ENCODE measurements at regions not wholly inside any gene's neighbourhood (a gene's known extent, or its start where the extent isn't known, plus 50 kb on each side); places are given as distances from the start of the nearest gene placed in this dataset.

DNA sequence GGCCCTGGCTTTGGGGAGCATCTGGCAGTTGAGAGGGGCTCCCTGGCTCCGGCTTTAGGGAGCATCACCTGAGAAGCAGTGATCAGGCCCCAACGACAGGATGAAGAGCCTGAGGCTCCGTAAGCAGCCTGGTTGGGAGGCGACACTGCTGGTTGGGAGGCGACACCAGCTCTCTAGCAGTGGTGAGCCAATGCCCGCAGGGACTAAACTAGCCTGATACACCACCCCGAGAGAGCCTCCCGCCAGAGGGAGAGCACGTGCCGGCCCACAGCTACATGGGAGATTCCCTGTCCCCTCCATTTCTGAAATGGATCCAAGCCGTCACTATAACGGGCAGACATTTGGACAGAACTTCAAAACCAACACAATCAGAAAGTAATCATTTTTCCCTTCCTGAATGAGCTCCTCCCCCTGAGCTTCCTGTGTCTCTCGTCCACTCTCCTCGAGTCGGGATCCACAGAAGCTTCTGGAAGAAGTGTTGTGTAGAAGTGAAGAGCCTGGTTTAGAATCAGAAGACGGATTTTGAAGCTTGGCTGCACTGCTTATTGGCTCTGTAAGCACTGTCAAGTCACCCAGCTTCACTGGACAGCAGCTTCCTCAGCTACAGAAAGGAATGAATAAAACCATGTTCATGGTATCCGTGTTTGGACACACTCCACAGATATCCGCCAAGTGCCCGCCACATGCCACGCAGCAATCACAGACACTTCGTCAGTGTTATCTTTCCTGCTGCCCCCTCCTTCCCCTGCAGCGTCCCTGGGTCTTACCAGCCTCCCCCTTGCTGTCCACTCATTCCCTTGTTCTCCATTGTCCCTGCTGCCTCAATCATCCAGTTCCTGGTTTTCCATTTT is 199.6 kb downstream of the TTLL2 start:
- no peak for DNase-seq

DNA sequence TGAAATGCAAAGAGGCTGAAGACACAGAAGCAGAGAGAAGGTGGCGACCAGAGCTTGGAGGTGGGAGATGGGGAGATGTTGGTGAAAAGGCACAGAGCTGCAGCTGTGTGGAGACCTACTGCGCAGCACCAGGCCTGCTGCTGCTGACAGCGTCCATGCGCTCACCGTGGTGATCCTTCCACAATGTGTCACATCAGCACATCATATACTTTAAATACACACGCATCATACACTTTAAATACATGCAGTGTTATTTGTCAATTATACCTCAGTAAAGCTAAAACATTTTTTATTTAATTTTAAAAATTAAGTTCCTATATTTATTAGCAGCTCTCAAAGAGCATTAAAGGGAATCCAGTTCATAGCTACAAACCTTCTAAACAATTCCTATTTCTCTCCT is 200.9 kb downstream of the TTLL2 start:
- DNase-seq: no peak

DNA sequence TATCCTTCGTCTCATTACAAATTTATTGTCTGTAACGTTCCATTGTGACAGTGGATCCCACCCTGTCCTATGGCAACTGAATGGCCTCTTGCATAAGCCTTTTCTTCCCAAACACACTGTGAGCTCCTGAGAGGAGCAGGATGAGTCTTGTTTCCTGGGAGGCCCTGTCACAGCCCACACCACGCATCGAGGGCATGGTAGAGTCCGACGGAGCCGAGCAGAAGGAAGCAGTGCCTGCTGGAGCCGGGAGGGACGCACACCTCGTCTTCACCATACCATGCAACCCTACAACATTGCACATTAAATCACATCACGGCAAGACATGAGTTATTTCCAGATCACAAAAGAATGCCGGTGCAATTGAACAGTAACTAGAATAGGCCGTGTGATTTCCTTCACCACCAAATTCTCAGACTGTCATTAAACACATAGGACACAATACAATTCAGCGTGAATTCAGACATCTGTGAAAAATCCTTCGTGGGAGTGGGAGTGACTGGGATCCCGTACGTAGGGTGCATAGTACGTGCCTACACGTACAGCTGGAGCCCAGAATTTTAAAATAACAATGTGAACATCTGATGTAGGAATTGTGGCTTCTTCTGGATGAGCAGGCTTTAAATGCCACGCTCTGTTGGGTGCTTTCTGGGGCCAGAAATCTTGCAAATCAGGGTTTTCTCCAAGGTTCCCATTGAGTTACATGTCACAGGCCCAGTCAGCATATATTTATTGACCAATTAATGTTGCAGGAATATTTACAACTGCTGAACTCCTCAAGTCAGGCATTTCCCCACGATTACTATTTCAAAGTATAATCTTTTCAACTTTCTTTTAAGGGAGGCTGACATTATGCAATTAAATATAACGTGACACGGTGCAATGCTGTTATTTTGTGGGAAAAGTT is 201.8 kb downstream of the TTLL2 start:
- DNase-seq: no peak

DNA sequence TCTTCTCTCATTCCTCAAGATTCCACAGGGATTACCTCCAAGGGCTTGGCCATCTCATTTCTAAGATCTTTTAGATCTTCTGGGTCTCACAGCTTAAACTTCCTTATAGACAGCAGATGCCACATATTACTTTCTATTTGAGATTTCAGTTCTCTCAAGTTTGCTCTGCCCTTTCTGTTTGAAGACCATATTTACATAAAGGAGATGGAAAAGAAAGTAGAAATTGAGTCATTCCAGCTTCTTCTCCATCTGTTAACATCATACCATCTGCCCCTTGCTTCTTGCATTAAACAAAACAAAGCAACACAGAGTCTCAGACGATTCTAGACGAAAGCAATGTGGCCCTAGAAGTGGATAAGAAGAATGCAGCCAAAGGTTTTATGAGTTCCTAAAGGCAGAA is 203.4 kb downstream of the TTLL2 start:
- no peak for DNase-seq

DNA sequence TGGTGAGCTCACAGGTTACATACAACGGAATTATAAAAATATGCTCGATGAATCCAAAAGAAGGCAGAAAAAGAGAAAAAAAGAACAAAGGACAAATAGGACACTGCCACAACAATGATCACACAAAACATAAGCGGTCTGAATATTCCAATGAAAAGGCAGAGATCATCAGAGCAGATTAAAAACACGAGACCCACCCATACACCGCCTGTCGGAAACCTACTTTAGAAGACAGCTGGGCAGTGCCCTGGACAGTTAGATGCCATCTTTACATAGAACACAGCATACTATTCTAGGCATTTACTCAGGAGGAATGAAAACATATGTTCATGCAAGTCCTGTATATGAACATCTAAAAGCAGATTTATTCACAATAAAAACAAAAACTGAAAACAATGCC is 204.1 kb downstream of the TTLL2 start:
- no peak for DNase-seq

DNA sequence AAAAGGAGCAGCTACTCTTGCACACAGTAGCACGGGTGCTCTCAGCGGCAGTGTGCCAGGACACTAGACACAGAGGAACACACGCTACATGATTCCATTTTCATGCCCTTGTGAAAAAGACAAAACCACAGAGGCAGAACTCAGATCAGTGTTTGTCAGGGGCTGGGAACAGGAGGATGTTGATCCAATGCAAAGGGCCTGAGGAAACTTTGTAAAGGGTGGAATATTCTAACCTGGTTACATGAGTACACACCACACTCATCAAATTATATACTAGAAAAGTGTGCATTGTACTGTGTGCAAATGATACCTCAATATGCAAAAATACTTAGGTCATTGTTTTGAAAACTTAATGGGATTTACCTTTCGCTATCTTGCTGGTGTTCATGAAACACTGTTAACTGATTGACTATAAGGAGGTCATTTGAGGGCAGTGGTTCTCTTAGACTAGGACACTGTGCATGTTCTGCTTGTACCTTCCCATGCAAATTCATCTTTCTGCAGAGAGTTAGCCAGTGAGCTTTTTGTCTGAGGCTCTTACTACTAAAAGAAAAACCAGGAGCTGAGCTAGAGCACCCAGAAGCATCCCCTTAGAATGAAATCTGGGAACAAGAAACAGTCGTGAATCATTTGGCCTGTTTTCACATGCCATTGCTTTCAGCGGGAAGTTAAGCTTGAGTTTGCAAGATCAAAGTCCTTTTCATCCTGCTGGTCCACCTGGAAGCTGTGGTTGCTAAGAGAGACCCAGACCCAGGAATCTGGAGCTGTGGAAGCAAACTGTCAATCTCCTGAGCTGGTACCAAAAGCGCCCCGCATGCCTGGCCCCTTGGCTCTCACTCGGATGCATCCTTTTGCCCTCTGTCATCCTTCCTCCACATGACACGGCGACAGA is 204.8 kb downstream of the TTLL2 start:
- DNase-seq: peak; percentile 72

DNA sequence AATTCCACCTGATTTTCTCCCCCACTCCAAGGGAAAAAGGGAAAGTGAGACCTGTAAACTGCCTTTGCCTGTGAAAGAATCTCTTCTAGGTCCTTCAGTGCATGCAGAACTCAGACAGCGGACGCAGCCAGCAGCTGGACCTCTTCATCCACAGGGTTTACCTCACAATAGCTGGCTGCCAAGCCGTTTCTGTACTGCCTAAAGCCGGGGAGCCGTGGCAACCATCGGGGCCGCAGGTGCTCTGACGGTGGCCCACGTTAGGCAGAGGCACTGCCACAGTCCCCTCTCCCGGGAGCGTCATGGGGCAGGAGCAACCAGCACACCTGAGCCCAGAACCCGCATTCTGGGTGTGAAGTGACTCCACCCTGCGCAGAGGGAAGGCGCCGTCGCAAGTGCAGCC is 206.1 kb downstream of the TTLL2 start:
- DNase-seq: no peak

DNA sequence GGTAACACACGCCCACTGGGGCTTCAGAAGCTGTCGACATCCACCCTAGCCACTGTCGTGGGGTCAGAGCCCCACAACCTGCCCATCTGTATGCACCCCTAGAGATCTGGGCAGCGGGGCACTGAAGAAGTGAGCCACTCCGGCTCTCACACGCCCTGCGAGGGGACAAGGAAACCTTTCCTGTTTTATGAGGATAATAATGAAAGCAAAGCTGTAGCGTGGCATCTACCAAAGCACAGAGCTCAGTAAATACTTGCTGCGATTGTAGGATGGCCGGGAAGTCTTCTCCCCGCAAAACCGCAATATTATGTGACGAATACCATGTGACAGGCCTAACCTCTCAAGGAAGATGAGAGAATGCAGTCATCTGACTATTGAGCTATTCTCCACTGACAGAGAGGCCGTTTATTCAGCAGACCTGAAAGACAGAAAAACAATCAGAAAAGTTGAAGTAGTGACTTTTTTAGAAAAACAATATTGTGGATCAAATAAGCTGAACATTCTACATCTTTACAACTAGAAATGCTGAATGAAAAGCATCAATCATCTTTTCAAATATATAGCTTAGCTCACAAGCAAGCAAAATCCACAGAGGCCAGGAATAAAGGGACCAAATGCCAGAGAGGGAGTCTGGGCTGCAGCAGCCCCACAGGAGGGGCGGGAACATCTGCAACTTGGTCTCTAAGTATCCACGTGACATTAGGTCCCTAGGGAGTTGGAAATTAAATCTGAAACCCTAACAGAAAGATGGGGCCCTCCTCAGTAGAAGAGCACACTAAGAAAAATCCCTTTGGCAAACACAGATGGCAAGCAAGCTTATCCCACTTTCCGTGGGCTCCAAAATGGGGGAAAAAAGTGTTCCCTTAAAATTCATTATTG is 207.8 kb downstream of the TTLL2 start:
- DNase-seq: peak; percentile 49

DNA sequence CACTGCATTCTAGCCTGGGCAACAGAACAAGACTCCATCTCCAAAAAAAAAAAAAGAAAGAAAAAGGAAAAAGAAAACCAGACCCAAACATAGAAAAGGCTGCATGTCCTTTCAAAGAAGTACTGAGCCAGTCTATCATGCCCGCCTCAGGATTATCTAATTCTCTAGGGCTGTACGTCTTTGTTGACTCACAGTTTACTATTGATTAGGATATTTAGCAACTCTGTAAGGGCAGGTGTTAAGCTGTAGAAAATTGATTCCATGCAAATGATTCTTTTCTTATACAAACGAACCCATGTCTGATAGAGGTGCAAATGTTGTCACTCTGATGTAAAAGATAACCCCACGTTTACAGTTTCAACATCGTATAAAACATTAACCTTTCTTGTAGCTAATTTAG is 209.0 kb downstream of the TTLL2 start:
- peak; percentile 64 for DNase-seq

DNA sequence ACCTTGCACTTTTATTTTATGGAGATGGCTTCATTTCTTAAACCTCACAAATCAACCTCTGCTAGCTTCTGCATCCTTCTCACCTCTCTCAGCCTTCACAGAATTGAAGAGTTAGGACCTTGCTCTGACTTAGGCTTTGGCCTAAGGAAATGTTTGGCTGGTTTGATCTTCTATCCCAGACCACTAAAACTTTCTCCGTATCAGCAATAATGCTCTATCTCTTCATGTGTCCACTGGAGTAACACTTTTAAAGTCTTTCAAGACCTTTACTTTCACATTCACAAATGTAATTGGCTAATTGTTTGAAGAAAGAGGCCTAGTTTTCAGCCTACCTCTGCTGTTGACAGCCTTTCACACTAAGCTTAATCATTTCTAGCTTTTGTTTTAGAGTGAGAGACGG is 212.9 kb downstream of the TTLL2 start:
- DNase-seq: no peak

DNA sequence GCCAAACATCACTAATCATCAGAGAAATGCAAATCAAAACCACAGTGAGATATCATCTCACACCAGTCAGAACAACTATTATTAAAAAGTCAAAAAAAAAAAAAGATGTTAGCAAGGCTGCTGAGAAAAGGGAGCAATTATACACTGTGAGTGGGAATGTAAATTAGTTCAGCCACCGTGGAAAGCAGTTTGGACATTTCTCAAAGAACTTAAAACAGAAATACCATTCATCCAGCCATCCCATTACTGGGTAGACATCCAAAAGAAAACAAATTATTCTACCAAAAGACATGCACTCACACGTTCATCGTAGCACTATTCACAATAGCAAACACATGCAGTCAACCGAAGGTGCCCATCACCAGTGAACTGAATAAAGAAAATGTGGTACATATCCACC is 213.9 kb downstream of the TTLL2 start:
- DNase-seq: peak; percentile 76

DNA sequence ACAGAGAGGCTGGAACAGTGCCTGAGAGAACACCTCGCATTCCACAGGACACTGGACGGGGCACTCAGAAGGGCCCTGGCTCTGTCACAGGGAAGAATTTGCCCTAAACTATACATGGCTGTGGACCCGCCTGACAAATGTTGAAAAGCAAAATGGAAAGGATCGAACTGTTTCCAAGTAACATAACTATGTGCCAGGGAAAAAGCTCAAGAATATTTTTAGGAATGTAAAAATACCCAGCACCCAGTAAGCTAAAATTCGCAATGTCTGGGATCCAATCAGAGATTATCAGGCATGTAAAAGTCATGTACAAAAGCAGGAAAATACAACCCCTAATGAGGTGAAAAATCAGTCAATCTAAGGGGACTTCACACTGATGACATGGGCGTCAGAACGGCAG is 215.9 kb downstream of the TTLL2 start:
- DNase-seq: no peak

DNA sequence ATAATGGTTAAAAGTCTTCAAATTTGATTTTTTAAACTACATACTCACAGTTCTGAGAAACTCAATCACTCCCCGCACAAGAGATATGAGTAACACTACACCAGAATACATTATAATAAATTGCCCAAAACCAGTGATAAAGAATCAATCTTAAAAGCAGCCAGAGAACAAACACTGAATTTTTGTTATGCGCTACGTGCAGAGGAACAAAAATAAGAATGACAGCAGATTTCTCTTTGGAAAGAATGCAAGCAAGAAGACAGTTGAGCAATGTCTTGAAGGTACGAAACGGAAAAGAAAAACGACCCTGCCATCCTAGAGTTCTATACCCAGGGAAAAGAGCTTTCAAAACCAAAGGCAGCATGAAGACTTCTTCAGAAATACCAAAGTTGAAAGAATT is 216.7 kb downstream of the TTLL2 start:
- DNase-seq: no peak

DNA sequence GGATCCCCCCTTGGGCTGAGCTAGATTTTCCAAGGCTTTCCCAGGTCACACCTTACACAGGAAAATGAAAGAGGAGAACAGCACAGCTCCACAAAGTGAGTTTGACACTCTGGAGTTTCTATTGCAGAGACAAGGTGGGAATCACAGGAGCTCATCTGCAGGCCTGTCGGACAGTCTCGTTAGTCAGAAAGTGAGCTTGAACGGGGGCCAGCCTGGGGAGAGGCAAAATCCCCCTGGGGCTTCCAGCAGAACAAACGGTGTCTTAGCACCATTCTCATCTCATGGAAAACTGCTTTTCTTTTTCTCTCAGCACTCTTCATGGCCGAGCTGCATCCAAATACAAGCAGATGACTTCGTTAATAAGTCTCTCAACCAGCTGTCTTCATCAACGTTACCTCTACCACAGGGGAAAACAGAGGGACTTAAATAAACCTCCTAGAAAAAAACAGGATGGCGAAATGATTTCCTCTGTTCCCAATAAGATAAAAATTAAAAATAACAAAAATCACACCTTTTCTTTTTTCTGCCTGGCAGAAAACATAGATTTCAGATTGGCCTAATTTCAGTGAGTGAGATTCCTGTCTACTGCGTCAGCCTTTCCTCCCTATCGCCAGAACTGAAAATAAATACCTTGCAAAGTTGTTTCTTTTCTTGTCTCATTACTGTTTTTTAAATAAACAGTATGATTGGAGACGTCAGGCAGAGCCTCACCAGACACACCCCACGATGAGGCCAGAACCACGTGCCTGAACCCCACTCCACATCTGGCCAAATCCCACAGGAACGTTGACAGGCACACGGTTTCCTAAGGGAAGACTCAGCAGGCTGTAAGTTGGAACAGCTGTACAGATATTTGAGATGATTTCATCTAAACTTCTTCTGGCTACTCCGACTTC is 219.0 kb downstream of the TTLL2 start:
- no peak for DNase-seq

DNA sequence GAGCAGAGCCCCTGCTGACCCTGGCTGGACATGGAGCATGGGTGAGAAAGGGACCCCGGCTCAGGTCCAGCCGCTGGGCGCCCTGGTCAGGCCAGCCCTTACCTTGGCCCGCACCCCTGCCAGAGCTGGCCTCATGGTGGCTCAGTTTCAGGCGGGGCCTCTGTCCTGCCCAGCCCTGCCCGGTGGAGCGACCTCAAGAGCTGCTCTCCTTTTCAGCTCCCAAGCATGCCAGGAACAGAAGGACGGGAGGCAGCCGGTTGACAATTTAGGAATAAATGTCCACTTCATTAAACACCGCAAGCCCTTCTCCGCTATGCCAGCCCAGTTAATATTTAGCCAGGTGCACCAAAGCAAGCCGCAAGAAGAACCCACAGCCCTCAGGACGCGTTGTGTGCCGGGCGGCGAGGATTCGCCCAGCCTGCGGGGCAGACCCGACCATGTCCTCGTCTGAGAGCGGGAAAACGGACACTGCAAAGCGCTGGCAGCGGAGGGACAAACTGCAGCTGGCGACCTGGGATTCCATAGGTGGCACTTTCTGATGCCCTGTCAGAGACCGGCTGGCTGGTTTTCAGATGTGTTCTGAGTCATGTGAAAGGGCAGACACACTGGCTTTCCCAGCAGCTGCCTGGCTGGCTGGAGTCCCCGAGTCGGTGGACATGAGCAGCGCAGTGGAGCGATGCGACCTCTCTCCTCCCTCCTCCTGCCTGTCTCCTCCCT is 221.9 kb downstream of the TTLL2 start:
- DNase-seq: no peak

DNA sequence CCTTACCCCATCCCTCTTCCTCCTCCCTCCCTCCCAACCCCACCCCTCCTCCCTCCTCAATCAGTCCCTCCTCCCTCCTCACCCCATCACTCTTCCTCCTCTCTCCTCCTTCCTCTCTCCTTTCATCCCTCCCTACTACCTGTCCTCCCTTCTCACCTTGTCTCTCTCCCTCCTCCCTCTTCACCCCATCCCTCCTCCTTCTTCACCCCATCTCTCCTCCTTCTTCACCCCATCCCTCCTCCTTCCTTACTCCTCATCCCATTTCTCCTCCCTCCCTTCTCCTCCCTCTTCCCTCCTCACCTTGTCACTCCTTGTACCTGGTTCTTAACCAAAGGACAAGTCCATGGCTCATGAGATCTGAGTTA is 222.4 kb downstream of the TTLL2 start:
- DNase-seq: no peak

DNA sequence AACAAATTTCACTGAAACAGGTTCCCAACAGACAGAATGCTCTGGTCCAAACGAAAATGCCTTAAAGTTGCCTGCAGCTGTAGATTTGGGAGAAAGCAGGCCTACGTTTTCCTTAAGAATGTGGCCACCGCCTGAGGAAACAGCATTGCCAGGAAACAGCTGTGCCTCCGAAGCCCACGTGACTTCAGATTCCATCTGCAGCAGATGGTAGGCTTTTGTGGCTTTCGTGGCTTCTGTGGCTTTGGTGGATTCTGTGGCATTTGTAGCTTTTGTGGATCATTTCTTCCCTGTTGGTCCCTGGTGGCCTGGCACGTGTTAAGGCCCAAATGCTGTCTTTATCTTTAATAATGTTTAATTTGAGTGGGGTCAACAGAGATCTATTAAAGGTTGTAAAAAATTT is 222.9 kb downstream of the TTLL2 start:
- no peak for DNase-seq

DNA sequence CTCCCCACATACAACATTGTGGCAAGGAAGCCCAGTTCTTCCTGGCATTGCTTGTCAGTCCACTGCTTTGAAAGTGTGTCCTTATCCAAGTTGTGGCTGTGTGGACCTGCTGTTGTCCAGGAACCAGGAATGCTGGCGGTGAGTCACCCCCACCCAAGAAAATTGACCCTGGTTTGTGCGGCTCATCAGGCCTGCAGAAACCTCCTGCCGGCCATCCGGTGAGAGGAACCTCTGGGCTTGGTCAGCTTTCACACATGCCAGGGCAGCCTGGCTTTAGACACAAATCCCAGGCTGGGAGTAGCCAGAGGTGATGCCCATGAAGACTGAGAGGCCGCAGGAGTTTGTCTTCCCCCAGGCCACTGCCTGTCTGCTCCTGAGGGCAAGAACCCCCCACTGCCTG is 223.6 kb downstream of the TTLL2 start:
- no peak for DNase-seq

DNA sequence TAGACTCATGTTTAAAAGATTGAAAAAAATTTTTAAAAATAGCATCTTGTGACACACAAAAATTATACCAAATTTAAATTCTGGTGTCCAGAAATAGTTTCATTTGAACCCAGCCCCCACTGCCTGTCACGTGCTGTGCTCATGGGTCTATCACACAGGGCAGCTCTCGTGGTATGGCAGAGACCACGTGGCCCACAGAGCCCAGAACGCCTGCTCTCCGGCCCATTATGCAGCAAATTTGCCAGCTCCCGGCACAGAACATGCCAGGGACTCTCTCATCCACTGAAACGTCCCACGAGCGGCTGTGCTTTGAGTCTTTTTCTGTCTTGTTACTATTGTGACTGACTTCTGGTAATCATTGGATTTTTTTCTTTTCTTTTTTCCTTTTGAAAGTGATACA is 224.3 kb downstream of the TTLL2 start:
- no peak for DNase-seq

DNA sequence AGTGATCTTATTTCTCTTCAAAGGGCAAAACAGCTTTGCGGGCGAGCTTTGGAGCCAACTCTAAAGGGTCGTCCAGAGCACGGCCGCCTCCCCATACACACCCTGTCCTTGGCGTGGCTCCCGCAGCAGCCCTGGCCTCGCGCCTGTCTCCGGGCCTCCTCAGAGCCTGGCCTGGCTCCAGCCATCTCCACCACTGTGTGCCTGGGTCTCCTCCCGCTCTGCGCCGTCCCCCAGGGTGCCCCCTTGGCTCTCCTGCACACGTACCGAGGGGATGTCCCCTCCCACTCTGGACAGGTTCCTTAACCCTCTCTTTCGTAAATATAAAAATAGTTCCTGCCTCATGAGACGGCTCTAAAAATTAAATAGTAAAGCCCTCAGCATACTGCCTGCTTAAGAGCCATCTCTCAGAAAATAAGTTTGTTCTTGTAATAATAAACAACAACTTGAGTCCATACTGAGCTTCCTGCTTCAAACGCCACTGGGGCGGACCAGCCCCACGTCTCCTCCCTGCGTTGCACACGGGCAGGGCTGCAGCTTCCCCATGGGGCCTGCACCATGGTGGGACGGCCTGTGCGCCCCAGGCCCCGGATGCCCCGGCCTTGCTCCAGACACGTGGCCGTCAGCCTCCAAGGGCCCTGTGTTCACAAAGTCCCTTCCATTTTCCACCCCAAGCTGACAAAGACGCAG is 226.2 kb downstream of the TTLL2 start:
- DNase-seq: no peak
